Mesenchymal stem cell (in vitro differentiated cells and primary cell): ENCODE measurements at regions not wholly inside any gene's neighbourhood (a gene's known extent, or its start where the extent isn't known, plus 50 kb on each side); places are given as distances from the start of the nearest gene placed in this dataset.

Source experiments
- DNase-seq: peaks from one replicate; pipeline ENCODE4 v3.0.0-alpha.2; 2013
- H2AFZ ChIP-seq: one replicate; pipeline ENCODE4 v1.6.1; 2013; ENCODE audit warnings: low read depth, mild to moderate bottlenecking, control low read depth, inconsistent platforms, low read length, moderate library complexity
- H2AK5ac ChIP-seq: 2 replicates; pipeline ENCODE4 v1.6.1; 2013; ENCODE audit warnings: low read length, moderate library complexity, mild to moderate bottlenecking, inconsistent platforms; ENCODE audit not compliant: severe bottlenecking
- H2BK120ac ChIP-seq: one replicate; pipeline ENCODE4 v1.6.1; 2013; ENCODE audit warnings: low read depth, mild to moderate bottlenecking, inconsistent platforms, low read length, moderate library complexity
- H2BK12ac ChIP-seq, 2 experiments: one replicate each; pipeline ENCODE4 v1.6.1; 2013; ENCODE audit warnings: inconsistent platforms in 2 of 2, low read length in 2 of 2, mild to moderate bottlenecking in 2 of 2, moderate library complexity in 2 of 2, control low read depth in 1 of 2
- H2BK15ac ChIP-seq: one replicate; pipeline ENCODE4 v1.6.1; 2013; ENCODE audit warnings: mild to moderate bottlenecking, low read depth, inconsistent platforms; ENCODE audit not compliant: poor library complexity, severe bottlenecking
- H2BK5ac ChIP-seq: 2 replicates; pipeline ENCODE4 v1.6.1; 2013; ENCODE audit warnings: low read depth, mild to moderate bottlenecking, low read length, control low read depth, inconsistent platforms; ENCODE audit not compliant: poor library complexity, severe bottlenecking
- H3K14ac ChIP-seq, 2 experiments: one replicate each; pipeline ENCODE4 v1.6.1; 2013; ENCODE audit warnings: inconsistent platforms in 2 of 2, low read length in 2 of 2, control low read depth in 1 of 2, mild to moderate bottlenecking in 1 of 2, moderate library complexity in 1 of 2
- H3K18ac ChIP-seq, 2 experiments: one replicate each; pipeline ENCODE4 v1.6.1; 2013; ENCODE audit warnings: inconsistent platforms in 2 of 2, low read length in 2 of 2, control low read depth in 1 of 2, low read depth in 1 of 2, mild to moderate bottlenecking in 1 of 2
- H3K23ac ChIP-seq, 2 experiments: one replicate each; pipeline ENCODE4 v1.6.1; 2013; ENCODE audit warnings: inconsistent platforms in 2 of 2, low read length in 2 of 2, mild to moderate bottlenecking in 2 of 2, moderate library complexity in 2 of 2, control low read depth in 1 of 2
- H3K27ac ChIP-seq: 2 replicates; pipeline ENCODE4 v1.5.1; 2013; ENCODE audit warnings: mild to moderate bottlenecking, moderate library complexity, low read length, control low read depth, inconsistent platforms; ENCODE audit not compliant: poor library complexity, severe bottlenecking
- H3K27me3 ChIP-seq, 2 experiments: 2 replicates each; pipeline versions ENCODE4 v1.6.1 to v1.7.0; 2013; ENCODE audit warnings: low read length in 2 of 2, mild to moderate bottlenecking in 2 of 2, moderate library complexity in 2 of 2, control low read depth in 1 of 2, inconsistent platforms in 1 of 2; ENCODE audit not compliant: control insufficient read depth in 1 of 2, insufficient read depth in 1 of 2
- H3K36me3 ChIP-seq, 2 experiments: 2 replicates each; pipeline versions ENCODE4 v1.6.1 to v1.7.0; 2013; ENCODE audit warnings: low read length in 2 of 2, control low read depth in 1 of 2, inconsistent platforms in 1 of 2, low read depth in 1 of 2, mild to moderate bottlenecking in 1 of 2; ENCODE audit not compliant: insufficient read depth in 2 of 2, control insufficient read depth in 1 of 2
- H3K4ac ChIP-seq, 2 experiments: one replicate each; pipeline ENCODE4 v1.6.1; 2013; ENCODE audit warnings: inconsistent platforms in 2 of 2, low read length in 2 of 2, mild to moderate bottlenecking in 2 of 2, moderate library complexity in 2 of 2, control low read depth in 1 of 2, low read depth in 1 of 2
- H3K4me1 ChIP-seq: 2 replicates; pipeline ENCODE4 v1.6.1; 2013; ENCODE audit warnings: low read depth, low read length, control low read depth; ENCODE audit not compliant: control insufficient read depth, insufficient read depth
- H3K4me2 ChIP-seq: 2 replicates; pipeline ENCODE4 v1.6.1; 2013; ENCODE audit warnings: low read length, mild to moderate bottlenecking, inconsistent platforms; ENCODE audit not compliant: poor library complexity, severe bottlenecking
- H3K4me3 ChIP-seq, 2 experiments: 2 replicates each; pipeline versions ENCODE4 v1.5.1 to v1.7.0; 2013; ENCODE audit warnings: low read length in 2 of 2, mild to moderate bottlenecking in 2 of 2, control low read depth in 1 of 2, low read depth in 1 of 2; ENCODE audit not compliant: insufficient read depth in 1 of 2
- H3K79me1 ChIP-seq: replicated peaks from 2 replicates; pipeline ENCODE4 v1.6.1; 2013; ENCODE audit warnings: mild to moderate bottlenecking, control low read depth, low read length, inconsistent platforms; ENCODE audit not compliant: poor library complexity, severe bottlenecking
- H3K9ac ChIP-seq: 2 replicates; pipeline ENCODE4 v1.7.0; 2013; ENCODE audit warnings: mild to moderate bottlenecking, low read length, moderate library complexity
- H3K9me3 ChIP-seq: 2 replicates; pipeline ENCODE4 v1.7.0; 2013; ENCODE audit warnings: mild to moderate bottlenecking, low read length; ENCODE audit not compliant: control insufficient read depth
- H4K8ac ChIP-seq: one replicate; pipeline ENCODE4 v1.6.1; 2013; ENCODE audit warnings: inconsistent platforms, mild to moderate bottlenecking, low read length, moderate library complexity
- H4K91ac ChIP-seq: one replicate; pipeline ENCODE4 v1.6.1; 2013; ENCODE audit warnings: mild to moderate bottlenecking, low read length, inconsistent platforms
- WGBS: methylation state at CpG from one replicate; pipeline ENCODE4 v1.1.7; 2013; ENCODE audit warnings: mixed read lengths; 5-methylcytosine and 5-hydroxymethylcytosine counted together

DNA sequence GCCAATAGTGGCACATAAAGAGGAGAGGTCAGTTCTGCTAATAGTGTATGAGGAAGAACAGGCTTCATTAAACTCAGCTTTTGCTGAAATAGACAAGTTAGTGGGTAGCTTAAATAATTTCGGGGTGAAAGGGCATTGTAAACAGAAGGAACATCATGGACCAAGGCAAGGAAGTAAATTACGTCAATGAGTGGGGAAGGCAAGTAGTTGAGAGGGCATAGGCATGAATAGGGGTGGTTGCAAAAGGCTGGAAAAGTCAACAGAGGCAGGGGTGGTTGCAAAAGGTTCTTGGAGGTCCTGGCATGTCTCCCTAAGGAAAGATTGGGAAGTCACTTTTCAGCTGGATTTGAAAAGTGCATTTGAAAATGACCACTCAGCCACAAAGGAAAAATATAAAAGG, 383.3 kb upstream of the RPS23 start:
- Histone ChIP-seq H3K4me1 (no peaks in the 10 kb centered on the region), H2AFZ (no peak overlapping the region), H3K4ac (no peak overlapping the region), H3K23ac (no peak overlapping the region), H2BK120ac (no peak overlapping the region), H2AK5ac (no peak overlapping the region), H2BK5ac (no peak overlapping the region), H3K14ac (no peak overlapping the region), H3K4me2 (no peak overlapping the region), H3K4me3 (no peak overlapping the region), H2BK15ac (no peak overlapping the region), H4K8ac (no peak overlapping the region), H3K27me3 (peaks cover 0 to 18% of the 10 kb centered on the region in 2 experiments), H3K18ac (no peak overlapping the region), H3K79me1 (no peaks in the 10 kb centered on the region), H3K9ac (no peak overlapping the region), H3K9me3 (no peaks in the 10 kb centered on the region), H2BK12ac (no peak overlapping the region), H3K36me3 (peaks cover 0 to 4% of the 10 kb centered on the region in 2 experiments), H4K91ac (no peak overlapping the region), H3K27ac (no peak overlapping the region)
- DNase-seq = peak; percentile 37
- 67% methylated on average over 2 of the region's 2 CpGs for WGBS

DNA sequence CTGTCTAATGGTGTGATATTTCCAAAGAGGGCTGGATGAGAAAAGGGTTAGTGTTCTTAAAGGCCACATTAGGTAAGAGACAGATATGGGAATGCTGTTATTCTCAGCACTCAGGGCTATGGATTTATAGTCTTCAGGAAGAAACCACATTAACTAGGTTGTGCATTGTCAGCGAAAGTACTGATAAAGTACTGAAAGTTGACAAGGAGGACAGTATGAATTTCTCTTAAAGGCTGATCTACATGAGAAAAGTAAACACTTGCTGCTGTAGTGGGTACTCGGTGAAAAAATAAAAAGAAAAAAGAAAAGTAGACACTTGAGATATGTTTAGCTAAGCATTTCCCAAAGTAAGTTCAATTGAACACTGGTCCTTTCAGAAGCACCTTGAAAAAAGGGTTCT, 381.0 kb upstream of the RPS23 start:
- Histone ChIP-seq H2AK5ac (no peak overlapping the region), H3K9ac (no peak overlapping the region), H3K18ac (no peak overlapping the region), H3K4me2 (no peak overlapping the region), H3K79me1 (no peaks in the 10 kb centered on the region), H4K91ac (no peak overlapping the region), H3K4ac (no peak overlapping the region), H2AFZ (no peak overlapping the region), H3K4me1 (no peaks in the 10 kb centered on the region), H4K8ac (no peak overlapping the region), H3K4me3 (no peak overlapping the region), H3K14ac (no peak overlapping the region), H2BK5ac (no peak overlapping the region), H3K36me3 (peaks cover 0 to 4% of the 10 kb centered on the region in 2 experiments), H2BK15ac (no peak overlapping the region), H2BK120ac (no peak overlapping the region), H3K23ac (no peak overlapping the region), H3K27me3 (peaks cover 0 to 7% of the 10 kb centered on the region in 2 experiments), H3K27ac (no peak overlapping the region), H2BK12ac (no peak overlapping the region), H3K9me3 (no peaks in the 10 kb centered on the region)
- 90% methylated on average over 1 of the region's 2 CpGs for WGBS
- DNase-seq = no peak

DNA sequence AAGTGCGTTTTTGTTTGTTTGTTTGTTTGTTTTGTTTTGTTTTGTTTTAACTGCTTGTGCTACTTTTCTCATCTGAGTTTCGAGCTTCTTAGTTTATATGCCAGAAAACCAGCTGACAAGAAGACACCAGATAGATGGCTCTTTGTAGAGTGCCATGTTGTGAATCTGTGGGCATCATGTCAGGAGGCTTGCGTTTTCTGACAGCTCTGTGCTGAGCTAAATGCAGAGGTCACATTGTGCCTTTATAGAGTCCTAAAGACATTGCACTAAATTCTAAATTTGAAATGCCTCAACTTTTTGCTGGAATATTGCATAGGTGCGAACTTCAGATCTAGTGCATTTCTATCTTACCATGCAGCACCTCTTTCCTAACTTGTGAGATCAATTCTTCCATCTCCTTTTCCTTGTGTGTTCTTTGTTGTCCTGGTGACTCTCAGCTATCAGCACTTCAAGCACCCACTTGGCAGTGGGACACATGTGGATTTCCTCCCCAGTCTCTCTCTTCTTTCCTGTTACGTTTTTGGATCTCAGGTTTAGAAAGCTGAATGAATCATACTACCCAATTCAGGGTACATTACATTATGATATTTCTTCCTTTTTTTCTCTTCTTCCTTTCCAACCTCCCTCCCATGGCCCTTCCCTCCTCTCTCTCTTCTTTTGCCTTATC, 379.0 kb upstream of the RPS23 start:
- Histone ChIP-seq H3K23ac (no peak overlapping the region), H4K91ac (no peak overlapping the region), H3K4me3 (no peak overlapping the region), H3K4ac (no peak overlapping the region), H2BK15ac (no peak overlapping the region), H3K4me1 (no peaks in the 10 kb centered on the region), H2BK12ac (no peak overlapping the region), H4K8ac (no peak overlapping the region), H2AK5ac (no peak overlapping the region), H2BK120ac (no peak overlapping the region), H3K9me3 (no peaks in the 10 kb centered on the region), H2AFZ (no peak overlapping the region), H3K27me3 (no peaks in the 10 kb centered on the region), H3K14ac (no peak overlapping the region), H3K9ac (no peak overlapping the region), H3K79me1 (no peaks in the 10 kb centered on the region), H3K27ac (no peak overlapping the region), H3K4me2 (no peak overlapping the region), H3K18ac (no peak overlapping the region), H3K36me3 (no peaks in the 10 kb centered on the region), H2BK5ac (no peak overlapping the region)
- WGBS = 91% methylated on average over 5 of the region's 5 CpGs
- DNase-seq = no peak

DNA sequence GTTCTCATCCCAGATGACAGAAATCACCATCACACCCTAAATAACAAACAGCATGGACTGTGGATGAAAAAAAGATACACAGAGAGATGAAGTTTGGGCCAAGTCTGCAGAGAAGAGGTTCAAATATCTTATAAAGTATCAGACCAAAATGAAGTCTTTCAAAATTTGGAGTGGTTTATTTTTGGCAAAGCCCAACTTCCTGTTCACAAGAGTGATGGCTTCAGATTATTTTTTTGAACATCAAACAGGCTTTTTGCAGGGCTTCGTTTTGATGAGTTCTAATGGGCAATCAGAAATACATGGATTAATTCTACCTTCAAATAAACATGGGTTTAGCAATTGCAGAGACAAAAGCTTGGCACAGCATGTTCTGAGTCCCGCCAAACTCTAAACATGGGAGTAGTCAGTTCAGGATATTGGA, 378.2 kb upstream of the RPS23 start:
- no peaks in the 10 kb centered on the region for H3K36me3 ChIP-seq
- no peak overlapping the region for H3K4ac ChIP-seq
- H4K91ac ChIP-seq = no peak overlapping the region
- no peak overlapping the region for H3K23ac ChIP-seq
- no peak overlapping the region for H3K14ac ChIP-seq
- H3K27me3 ChIP-seq = no peaks in the 10 kb centered on the region
- no peak overlapping the region for H3K27ac ChIP-seq
- H3K4me1 ChIP-seq = no peaks in the 10 kb centered on the region
- H2BK15ac ChIP-seq = no peak overlapping the region
- H3K18ac ChIP-seq = no peak overlapping the region
- no peak overlapping the region for H2AFZ ChIP-seq
- no peak overlapping the region for H3K4me3 ChIP-seq
- H2BK120ac ChIP-seq = no peak overlapping the region
- H3K9ac ChIP-seq = no peak overlapping the region
- no peak overlapping the region for H2BK12ac ChIP-seq
- H3K4me2 ChIP-seq = no peak overlapping the region
- no peaks in the 10 kb centered on the region for H3K9me3 ChIP-seq
- no peak overlapping the region for H2AK5ac ChIP-seq
- no CpG with 5 or more reads among the region's 2 CpGs for WGBS
- no peak overlapping the region for H2BK5ac ChIP-seq
- H4K8ac ChIP-seq = no peak overlapping the region
- no peaks in the 10 kb centered on the region for H3K79me1 ChIP-seq
- no peak for DNase-seq
